ENCODE measurements at regions not wholly inside any gene's neighbourhood (a gene's known extent, or its start where the extent isn't known, plus 50 kb on each side); places are given as distances from the start of the nearest gene placed in this dataset.
"Not testable (repeated sequence)": the region's sequence is repeated elsewhere in the genome, so short reads cannot be mapped to it uniquely, and the experiment has no call there.

DNA sequence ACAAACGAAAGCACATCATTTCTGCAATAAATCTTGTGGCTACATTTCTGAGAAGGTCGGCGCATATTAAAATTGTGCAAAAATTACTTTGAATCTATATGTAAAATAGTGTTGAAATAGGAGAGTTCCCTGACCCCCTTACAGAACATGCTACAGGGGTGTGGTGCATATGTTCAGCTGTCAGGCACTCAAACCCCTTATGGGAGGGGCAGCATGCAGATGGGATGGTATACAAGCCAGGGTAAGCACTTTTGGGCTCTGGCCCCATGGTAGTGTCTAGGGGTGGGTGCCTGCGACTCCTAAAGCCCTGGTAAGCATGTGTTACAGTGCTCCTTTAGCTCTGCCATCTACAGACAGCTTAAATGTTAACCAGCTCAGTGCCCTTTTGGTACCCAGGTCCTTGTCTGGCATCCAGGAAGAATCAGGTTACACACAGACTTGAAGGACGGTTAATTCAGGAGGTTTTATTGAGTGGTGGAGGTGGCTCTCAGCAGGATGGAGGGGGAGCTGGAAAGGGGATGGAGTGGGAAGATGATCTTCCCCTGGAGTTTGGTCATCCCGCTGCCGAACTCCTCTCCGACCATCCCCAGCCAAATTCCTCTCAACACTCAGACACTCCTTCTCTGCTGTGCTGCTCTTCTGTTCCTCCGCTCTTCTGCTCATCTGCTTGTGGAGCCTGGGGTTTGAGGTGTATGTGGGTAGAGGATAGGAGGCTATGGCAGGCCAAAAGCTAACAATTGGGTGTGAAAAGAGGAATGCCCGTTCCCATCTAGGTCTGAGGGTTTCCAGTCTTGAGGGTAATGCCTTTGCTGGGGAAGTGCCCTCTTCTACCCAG is 84.6 kb upstream of the RASEF start:
- DNase-seq (ENCODE audit: low spot score in 2 of 2) (no peak), ATAC-seq (no peak)
- Mint-ChIP-seq H3K36me3 (no peaks in the 10 kb centered on the region), H3K27ac (no peak overlapping the region), H3K9me3 (peaks cover 4 to 7% of the 10 kb centered on the region in 2 donors)

DNA sequence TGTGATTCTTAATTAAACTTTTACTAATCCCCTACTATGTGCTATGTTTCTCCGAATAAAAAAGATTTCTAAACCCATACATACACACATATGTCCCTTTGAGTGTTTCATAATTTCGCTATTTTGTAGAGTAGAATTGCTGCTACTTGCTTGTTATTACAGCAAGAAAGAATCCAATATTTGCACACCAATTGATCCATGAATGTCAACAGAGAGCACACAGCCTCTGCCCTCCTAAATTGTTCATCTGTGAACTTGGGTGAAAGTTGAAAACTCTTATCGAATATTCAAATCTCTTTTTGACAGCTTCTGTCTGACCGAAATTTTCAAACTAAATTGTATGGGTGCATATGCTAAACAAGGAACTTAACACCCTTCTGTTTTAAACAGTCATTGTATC is 83.4 kb upstream of the RASEF start:
- DNase-seq (ENCODE audit: low spot score in 2 of 2) (no peak), ATAC-seq (no peak)
- Mint-ChIP-seq H3K27ac (no peak overlapping the region), H3K9me3 (peaks cover 4 to 7% of the 10 kb centered on the region in 2 donors), H3K36me3 (no peaks in the 10 kb centered on the region)

DNA sequence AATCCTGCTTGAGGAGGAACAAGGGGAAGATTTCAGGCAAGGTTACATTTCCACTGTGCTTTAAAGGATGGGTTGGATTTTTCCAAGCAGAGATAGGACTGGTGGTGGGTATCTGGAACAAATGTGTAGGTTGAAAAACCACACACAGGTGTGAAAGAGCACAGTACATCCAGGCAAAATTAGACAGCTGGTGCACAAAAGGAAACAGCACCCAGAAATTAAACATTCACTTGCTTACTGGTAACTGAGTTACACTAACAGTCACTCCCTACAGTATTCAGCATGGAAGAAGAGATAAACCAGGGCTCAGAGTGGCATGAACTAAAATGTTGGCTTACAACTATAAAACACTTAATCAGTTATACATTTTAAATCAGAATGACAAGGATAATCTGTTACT is 81.5 kb upstream of the RASEF start:
- H3K9me3 Mint-ChIP-seq = peaks cover 4 to 7% of the 10 kb centered on the region in 2 donors
- DNase-seq (ENCODE audit: low spot score in 2 of 2) (no peak), ATAC-seq (no peak)
- H3K36me3 Mint-ChIP-seq = no peaks in the 10 kb centered on the region
- H3K27ac Mint-ChIP-seq = no peak overlapping the region

DNA sequence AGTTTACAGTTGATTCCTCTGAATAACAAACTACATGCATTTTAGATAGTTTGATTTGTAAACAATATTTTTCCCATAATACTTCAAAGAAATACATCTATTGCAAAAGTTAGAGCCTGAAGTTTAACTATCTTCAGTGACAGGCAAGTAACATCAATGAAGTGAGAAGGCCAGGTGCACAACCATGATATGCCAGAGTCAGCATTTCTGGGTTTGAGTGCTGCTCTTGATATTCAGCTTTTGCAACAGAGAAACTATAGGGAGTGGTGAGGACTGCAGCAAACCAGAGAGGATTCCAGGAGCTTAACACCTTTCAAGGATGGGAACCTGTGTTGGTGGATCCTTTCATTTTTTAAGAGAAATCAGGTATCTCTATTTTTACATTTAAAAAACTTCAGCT is 79.4 kb upstream of the RASEF start:
- DNase-seq (ENCODE audit: low spot score in 2 of 2) (no peak), ATAC-seq (no peak)
- Mint-ChIP-seq H3K36me3 (no peaks in the 10 kb centered on the region), H3K9me3 (no peaks in the 10 kb centered on the region), H3K27ac (no peak overlapping the region)

DNA sequence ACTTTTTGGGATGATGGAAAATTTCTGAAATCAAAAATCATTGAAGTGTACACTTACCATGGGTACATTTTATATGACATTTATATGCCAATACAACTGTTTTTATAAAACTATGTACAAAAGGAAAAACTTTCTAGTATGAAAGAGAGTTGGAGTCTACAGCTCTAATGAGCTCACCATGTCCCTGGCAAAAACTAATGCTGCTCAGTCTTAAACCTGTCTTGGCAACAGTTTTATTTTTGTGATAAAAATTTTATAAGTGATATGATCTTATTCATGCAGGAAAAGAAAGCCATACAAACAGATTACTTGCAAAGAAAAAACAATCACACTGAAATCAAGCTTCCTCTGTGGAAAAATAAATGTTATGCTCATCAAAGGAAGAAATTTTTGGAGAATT is 78.9 kb upstream of the RASEF start:
- ATAC-seq (no peak), DNase-seq (ENCODE audit: low spot score in 2 of 2) (no peak)
- H3K27ac Mint-ChIP-seq = no peak overlapping the region
- H3K9me3 Mint-ChIP-seq = no peaks in the 10 kb centered on the region
- H3K36me3 Mint-ChIP-seq = no peaks in the 10 kb centered on the region

DNA sequence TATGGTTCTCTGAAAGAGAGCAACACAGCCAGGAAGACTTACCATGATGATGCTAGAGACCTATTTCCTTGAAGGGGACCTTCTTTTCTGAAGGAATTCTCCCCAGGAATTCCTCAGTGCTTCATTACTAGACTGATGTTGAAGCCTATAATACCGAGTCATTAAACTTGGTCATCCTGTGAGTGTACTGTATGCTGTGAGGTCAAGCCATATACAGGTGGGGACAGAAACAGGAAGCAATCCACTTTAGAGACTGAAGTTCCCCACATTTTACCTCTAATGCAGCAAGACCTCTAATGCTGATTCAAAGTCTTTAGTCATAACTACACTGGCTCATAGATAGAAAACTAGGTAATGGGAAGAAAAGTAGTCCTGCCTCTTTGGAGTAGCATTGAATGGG is 77.1 kb upstream of the RASEF start:
- no peaks in the 10 kb centered on the region for H3K36me3 Mint-ChIP-seq
- DNase-seq (ENCODE audit: low spot score in 2 of 2) = no peak
- no peak overlapping the region for H3K27ac Mint-ChIP-seq
- ATAC-seq = no peak
- no peaks in the 10 kb centered on the region for H3K9me3 Mint-ChIP-seq

DNA sequence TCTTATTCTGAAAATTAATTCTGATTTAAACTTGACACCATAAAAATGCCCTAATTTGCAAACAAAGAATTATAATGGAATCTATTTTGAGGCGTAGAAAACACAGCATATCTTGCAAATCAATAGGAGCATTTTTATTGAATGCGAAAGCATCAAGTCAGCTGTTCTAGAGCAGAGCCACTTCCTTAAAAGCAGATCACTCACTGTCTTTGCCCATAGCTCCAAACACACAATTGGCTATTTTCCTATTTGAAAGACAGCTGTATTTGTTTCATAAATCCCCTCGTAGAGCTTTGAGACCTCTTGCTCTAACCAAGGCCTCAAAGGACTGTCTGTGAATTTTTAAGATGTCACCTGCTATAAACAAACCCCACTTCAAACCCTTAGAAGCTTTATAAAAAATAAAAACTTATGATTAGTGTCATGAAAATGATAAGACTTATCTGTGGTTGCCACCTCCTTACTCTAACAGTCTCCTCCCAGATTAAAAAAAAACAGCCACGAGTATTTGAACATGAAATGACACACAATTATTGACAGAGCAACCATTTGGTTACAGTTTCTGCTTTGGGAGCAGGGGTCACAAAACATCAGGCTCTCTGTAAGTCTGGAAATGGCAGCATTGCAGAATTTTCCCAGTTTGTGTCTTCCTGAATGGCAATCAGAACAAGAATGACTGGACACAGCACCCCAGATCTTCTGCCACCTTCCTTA is 75.6 kb upstream of the RASEF start:
- Mint-ChIP-seq H3K36me3 (no peaks in the 10 kb centered on the region), H3K9me3 (no peaks in the 10 kb centered on the region), H3K27ac (no peak overlapping the region)
- ATAC-seq (no peak), DNase-seq (ENCODE audit: low spot score in 2 of 2) (no peak)

DNA sequence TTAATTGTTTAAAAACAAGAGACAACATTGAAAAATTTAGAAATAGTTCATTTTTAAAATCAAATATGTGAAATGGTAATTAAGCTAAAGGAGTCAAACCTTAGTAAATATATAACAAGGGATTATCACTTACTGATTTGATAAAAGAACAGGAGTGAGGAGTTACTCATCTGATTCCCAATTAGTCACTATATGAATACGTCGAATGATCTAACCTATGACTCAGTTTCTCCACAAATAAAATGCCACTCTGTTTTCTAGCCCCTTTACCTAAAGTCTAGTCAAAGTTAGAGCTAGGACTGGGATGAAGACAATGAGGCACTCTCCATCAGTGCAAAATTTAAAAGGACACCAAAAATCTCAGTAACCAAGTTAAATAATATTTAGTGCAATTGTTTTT is 70.4 kb upstream of the RASEF start:
- H3K27ac Mint-ChIP-seq = no peak overlapping the region
- no peak for ATAC-seq
- H3K36me3 Mint-ChIP-seq = no peaks in the 10 kb centered on the region
- no peak for DNase-seq (ENCODE audit: low spot score in 2 of 2)
- peaks cover 0 to 3% of the 10 kb centered on the region in 2 donors for H3K9me3 Mint-ChIP-seq

DNA sequence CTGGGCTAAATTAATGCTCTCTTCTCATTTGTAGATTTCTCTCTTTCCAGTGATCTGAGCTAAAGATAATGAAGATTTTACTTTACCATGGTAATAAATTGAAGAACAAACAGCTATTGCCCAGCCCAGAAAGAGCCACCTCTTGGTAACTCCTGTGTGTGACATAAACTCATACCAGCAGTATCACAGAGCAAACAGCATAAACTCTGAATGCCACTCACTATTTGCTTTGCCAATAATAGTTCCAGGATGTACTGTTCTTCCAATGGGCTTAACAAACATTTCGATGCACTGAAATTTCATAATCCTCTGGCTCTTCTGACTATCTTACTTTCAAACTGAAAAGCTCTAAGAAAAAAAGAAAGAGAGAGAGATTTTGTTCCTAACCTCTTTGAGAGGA is 69.8 kb upstream of the RASEF start:
- ATAC-seq (no peak), DNase-seq (ENCODE audit: low spot score in 2 of 2) (no peak)
- H3K27ac Mint-ChIP-seq = no peak overlapping the region
- H3K36me3 Mint-ChIP-seq = no peaks in the 10 kb centered on the region
- H3K9me3 Mint-ChIP-seq = peaks cover 0 to 3% of the 10 kb centered on the region in 2 donors

DNA sequence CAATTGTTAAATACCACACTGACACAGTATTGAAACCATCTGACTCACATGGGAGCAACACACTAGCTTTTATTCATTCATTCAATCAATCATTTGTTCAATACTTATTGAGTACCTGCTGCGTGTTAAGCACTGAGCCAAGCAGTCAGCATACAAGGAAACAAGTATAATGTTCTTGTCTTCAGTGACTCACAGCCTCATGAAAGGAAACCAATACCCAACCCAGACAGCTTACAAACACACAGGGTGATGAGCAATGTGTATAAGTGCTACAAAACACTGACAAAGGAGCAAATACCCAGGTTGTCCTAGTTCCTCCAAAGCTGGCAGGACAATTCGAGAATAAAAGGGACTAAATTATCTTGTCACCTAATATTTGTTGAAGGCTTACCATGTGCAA is 67.6 kb upstream of the RASEF start:
- no peaks in the 10 kb centered on the region for H3K36me3 Mint-ChIP-seq
- DNase-seq (ENCODE audit: low spot score in 2 of 2) (no peak), ATAC-seq (peak in 1 of 2 donors; percentile 40)
- H3K9me3 Mint-ChIP-seq = peaks cover 0 to 3% of the 10 kb centered on the region in 2 donors
- H3K27ac Mint-ChIP-seq = no peak overlapping the region

DNA sequence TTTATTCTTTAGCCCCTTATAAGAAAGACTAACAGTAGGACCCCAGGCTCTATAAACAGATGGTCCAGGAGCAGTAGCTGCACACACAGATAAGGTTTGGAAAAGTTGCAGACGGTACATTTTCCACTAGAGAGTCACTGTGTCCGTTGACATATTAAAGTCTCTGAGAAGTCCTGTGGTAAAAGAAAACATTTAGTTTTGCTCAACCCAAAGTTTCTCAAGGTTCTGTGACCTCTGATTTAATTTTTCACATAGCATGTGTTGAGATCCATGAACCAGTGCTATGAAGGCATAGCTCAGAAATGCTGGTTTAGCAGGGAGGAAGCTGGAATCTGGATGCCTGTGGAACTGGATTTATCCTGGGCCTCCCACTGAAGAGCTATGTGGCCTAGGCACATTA is 62.7 kb upstream of the RASEF start:
- DNase-seq (ENCODE audit: low spot score in 2 of 2) (no peak), ATAC-seq (no peak)

DNA sequence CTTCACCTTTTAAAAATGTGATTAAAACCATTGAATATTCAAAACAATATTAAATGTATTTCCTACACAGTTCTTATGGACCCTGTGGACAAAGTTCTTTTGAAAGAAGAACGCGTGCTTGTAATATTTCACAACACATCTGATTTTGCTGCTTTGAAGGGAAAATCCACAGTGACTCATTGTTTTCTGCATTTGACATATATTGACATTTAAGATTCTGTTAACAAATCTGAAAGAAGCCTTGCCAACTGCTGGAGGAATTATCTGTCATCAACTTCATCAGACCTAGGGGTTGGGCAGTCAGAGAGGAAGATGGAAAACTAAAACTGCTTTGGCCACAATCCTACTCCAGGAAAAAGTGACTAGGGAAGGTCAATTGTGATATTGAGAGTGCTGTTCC is 56.9 kb upstream of the RASEF start:
- H3K36me3 Mint-ChIP-seq = peaks cover 3% of the 10 kb centered on the region in 2 donors
- DNase-seq (ENCODE audit: low spot score in 2 of 2) (no peak), ATAC-seq (no peak)
- H3K9me3 Mint-ChIP-seq = peaks cover 4 to 5% of the 10 kb centered on the region in 2 donors
- no peak overlapping the region for H3K27ac Mint-ChIP-seq

More for the DNA sequence above, 62.7 kb upstream of the RASEF start:
- Mint-ChIP-seq H3K36me3 (no peaks in the 10 kb centered on the region), H3K27ac (no peak overlapping the region), H3K9me3 (peaks cover 0 to 3% of the 10 kb centered on the region in 2 donors)

DNA sequence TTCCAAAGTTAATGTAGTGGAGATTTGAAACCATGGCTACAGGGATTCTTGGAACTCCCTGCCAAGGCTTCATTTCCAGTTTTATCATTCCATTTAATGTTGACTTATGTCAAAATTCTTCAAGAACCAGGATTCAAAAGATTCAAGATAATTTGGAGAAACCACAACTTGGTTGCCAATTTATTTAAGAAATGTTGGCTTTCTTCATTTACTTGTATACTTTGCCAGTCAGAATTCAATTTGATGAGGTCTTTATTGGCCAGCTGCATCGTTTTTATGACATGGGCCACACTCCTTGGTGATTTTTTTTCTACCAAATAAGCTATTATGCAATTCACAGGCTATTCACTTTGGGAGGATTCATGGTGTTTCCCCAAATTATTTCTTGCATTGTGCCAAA is 53.1 kb upstream of the RASEF start:
- DNase-seq (ENCODE audit: low spot score in 2 of 2) (no peak), ATAC-seq (no peak)
- peaks cover 16 to 20% of the 10 kb centered on the region in 2 donors for H3K9me3 Mint-ChIP-seq
- no peak overlapping the region for H3K27ac Mint-ChIP-seq
- H3K36me3 Mint-ChIP-seq = peaks cover 5 to 13% of the 10 kb centered on the region in 2 donors

DNA sequence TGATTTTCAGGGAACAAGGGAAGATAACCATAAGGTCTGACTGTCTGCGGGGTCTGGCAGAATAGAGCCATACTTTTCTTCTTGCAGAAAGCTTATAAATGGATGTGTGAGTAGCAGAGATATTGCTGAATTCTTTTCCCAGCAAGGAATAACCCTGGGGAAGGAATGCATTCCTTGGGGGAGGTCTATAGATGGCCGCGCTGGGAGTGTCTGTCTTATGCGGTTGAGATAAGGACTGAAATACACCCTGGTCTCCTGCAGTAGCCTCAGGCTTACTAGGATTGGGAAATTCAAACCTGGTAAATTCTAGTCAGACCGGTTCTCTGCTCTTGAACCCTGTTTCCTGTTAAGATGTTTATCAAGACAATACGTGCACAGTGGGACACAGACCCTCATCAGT is 50.5 kb upstream of the RASEF start:
- not testable (repeated sequence) for DNase-seq (ENCODE audit: low spot score in 2 of 2); H3K27ac Mint-ChIP-seq; ATAC-seq
- Mint-ChIP-seq H3K36me3 (peaks cover 5 to 13% of the 10 kb centered on the region in 2 donors), H3K9me3 (peaks cover 16 to 20% of the 10 kb centered on the region in 2 donors)

Measured in activated naive CD4-positive, alpha-beta T cell treated with anti-CD3 and anti-CD28 coated beads, Interleukin-2, amount 50 U/mL, for 72 hours (primary cell).